Natural killer cell (primary cell): ENCODE measurements at regions not wholly inside any gene's neighbourhood (a gene's known extent, or its start where the extent isn't known, plus 50 kb on each side); places are given as distances from the start of the nearest gene placed in this dataset.

ENCODE experiments used
- ATAC-seq, 3 donors: fragments of 150-1000 bp in 2 of 3; fragments of 200-7000 bp in 1 of 3; cut with Tn5 transposase; 1 replicate in 1 of 3; 2 replicates in 2 of 3; pipeline ENCODE4 v1.10.0; 2021; ENCODE audit warnings: mild to moderate bottlenecking in 2 of 3, moderate library complexity in 2 of 3
- DNase-seq, 2 donors: peaks; one replicate each; pipeline versions ENCODE4 v3.0.0 to v3.0.0-alpha.2; 2013 to 2021; ENCODE audit warnings: mixed read lengths in 1 of 2
- H3K27ac ChIP-seq: one replicate; pipeline ENCODE4 v1.5.1; 2013; ENCODE audit warnings: mild to moderate bottlenecking, low read length
- H3K27me3 ChIP-seq: one replicate; pipeline ENCODE4 v1.6.1; 2013; ENCODE audit warnings: low read length; ENCODE audit not compliant: control insufficient read depth, insufficient read depth
- H3K36me3 ChIP-seq: one replicate; pipeline ENCODE4 v1.6.1; 2013; ENCODE audit warnings: low read length; ENCODE audit not compliant: control insufficient read depth, insufficient read depth
- H3K4me1 ChIP-seq: one replicate; pipeline ENCODE4 v1.6.1; 2013; ENCODE audit warnings: low read length; ENCODE audit not compliant: control insufficient read depth, insufficient read depth
- H3K4me3 ChIP-seq: one replicate; pipeline ENCODE4 v1.5.1; 2013; ENCODE audit warnings: low read length
- H3K9me3 ChIP-seq: one replicate; pipeline ENCODE4 v1.6.1; 2013; ENCODE audit warnings: low read length; ENCODE audit not compliant: control insufficient read depth, insufficient read depth
- H3K27ac Mint-ChIP-seq, 2 donors: one replicate each; pipeline ENCODE4 v1.8.0; 2022; ENCODE audit warnings: mild to moderate bottlenecking in 2 of 2, mixed read lengths in 2 of 2, moderate library complexity in 1 of 2
- H3K27me3 Mint-ChIP-seq, 2 donors: one replicate each; pipeline ENCODE4 v1.8.0; 2022; ENCODE audit warnings: low read depth in 2 of 2, mixed read lengths in 2 of 2
- H3K36me3 Mint-ChIP-seq: one replicate; pipeline ENCODE4 v1.8.0; 2022; ENCODE audit warnings: mixed read lengths
- H3K4me1 Mint-ChIP-seq, 2 donors: one replicate each; pipeline ENCODE4 v1.8.0; 2022; ENCODE audit warnings: mixed read lengths in 2 of 2
- H3K4me3 Mint-ChIP-seq: one replicate; pipeline ENCODE4 v1.8.0; 2022; ENCODE audit warnings: mild to moderate bottlenecking, moderate library complexity, mixed read lengths
- H3K9me3 Mint-ChIP-seq, 2 donors: one replicate each; pipeline ENCODE4 v1.8.0; 2022; ENCODE audit warnings: mixed read lengths in 2 of 2
- WGBS: methylation state at CpG from one replicate; pipeline ENCODE4 v1.1.7; 2013; ENCODE audit warnings: missing lambda C conversion rate; ENCODE audit not compliant: insufficient coverage; 5-methylcytosine and 5-hydroxymethylcytosine counted together
- intact Hi-C: fragments of 100-400 bp; cut with micrococcal nuclease; formaldehyde crosslinking; loops from one replicate; pipeline ENCODE4 v1.14.2; 2022
- TF ChIP-seq, protein P1 (sequence below): fragments of 200-600 bp; IDR thresholded peaks from one replicate; pipeline ENCODE4 v1.8.0; 2022; ENCODE audit warnings: antibody characterized with exemption

- H3K4me3 Mint-ChIP-seq, result no peak overlapping the region
- Histone ChIP-seq H3K27me3 (no peaks in the 10 kb centered on the region), H3K27ac (no peak overlapping the region), H3K4me1 (no peaks in the 10 kb centered on the region), H3K36me3 (no peaks in the 10 kb centered on the region), H3K4me3 (no peak overlapping the region), H3K9me3 (no peaks in the 10 kb centered on the region)
- peaks cover 0 to 3% of the 10 kb centered on the region in 2 donors for H3K27me3 Mint-ChIP-seq
- TF ChIP-seq, protein P1, sequence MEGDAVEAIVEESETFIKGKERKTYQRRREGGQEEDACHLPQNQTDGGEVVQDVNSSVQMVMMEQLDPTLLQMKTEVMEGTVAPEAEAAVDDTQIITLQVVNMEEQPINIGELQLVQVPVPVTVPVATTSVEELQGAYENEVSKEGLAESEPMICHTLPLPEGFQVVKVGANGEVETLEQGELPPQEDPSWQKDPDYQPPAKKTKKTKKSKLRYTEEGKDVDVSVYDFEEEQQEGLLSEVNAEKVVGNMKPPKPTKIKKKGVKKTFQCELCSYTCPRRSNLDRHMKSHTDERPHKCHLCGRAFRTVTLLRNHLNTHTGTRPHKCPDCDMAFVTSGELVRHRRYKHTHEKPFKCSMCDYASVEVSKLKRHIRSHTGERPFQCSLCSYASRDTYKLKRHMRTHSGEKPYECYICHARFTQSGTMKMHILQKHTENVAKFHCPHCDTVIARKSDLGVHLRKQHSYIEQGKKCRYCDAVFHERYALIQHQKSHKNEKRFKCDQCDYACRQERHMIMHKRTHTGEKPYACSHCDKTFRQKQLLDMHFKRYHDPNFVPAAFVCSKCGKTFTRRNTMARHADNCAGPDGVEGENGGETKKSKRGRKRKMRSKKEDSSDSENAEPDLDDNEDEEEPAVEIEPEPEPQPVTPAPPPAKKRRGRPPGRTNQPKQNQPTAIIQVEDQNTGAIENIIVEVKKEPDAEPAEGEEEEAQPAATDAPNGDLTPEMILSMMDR, result no peak
- H3K9me3 Mint-ChIP-seq, result peaks cover 0 to 3% of the 10 kb centered on the region in 2 donors
- no peak overlapping the region for H3K27ac Mint-ChIP-seq
- DNase-seq (no peak), ATAC-seq (no peak)
- H3K36me3 Mint-ChIP-seq, result no peaks in the 10 kb centered on the region
- peaks cover 0 to 7% of the 10 kb centered on the region in 2 donors for H3K4me1 Mint-ChIP-seq
- intact Hi-C loops, result no loop called here
- WGBS, result 85% methylated on average over 5 of the region's 6 CpGs
Measured at GRCh38 chr9:107699231-107699630, 209.7 kb upstream of the KLF4 start.

GRCh38 chr9:107698779-107699178 lies 209.2 kb upstream of the KLF4 start:
- no peaks in the 10 kb centered on the region for H3K4me1 ChIP-seq
- no peaks in the 10 kb centered on the region for H3K36me3 ChIP-seq
- no peak overlapping the region for H3K27ac ChIP-seq
- TF ChIP-seq, protein P1, result no peak
- intact Hi-C loops, result no loop called here
- no peak for ATAC-seq
- H3K4me3 ChIP-seq, result no peak overlapping the region
- Mint-ChIP-seq H3K27me3 (peaks cover 0 to 3% of the 10 kb centered on the region in 2 donors), H3K27ac (no peak overlapping the region), H3K9me3 (peaks cover 0 to 3% of the 10 kb centered on the region in 2 donors), H3K4me3 (no peak overlapping the region), H3K4me1 (peaks cover 0 to 7% of the 10 kb centered on the region in 2 donors), H3K36me3 (no peaks in the 10 kb centered on the region)
- no peak for DNase-seq
- no peaks in the 10 kb centered on the region for H3K27me3 ChIP-seq
- H3K9me3 ChIP-seq, result no peaks in the 10 kb centered on the region
- 88% methylated on average over 2 of the region's 4 CpGs for WGBS

DNA sequence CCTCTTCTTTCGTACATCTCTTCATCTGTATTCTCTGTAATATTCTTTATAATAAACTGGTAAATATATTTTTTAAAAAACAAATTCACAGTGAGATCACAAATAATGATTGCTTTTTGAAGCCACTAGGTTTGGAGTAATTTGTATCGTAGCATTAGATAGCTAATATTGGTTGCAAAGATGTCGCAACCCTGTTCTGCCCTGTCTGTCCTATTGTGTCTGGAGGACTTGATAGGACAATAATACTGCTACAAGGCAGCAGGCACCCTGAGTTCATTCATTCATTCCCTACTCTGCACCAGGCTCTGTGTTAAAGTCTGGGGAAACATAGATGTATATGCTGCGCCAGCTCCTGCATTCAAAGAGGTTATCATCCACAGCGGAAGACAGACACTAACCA lies 206.7 kb upstream of the KLF4 start:
- no peaks in the 10 kb centered on the region for H3K9me3 ChIP-seq

GRCh38 chr9:107694390-107694789 lies 204.8 kb upstream of the KLF4 start:
- intact Hi-C loops, result no loop called here
- no peaks in the 10 kb centered on the region for H3K4me1 Mint-ChIP-seq
- no peaks in the 10 kb centered on the region for H3K4me1 ChIP-seq
- H3K9me3 ChIP-seq, result no peaks in the 10 kb centered on the region
- DNase-seq (no peak), ATAC-seq (no peak)
- no peaks in the 10 kb centered on the region for H3K27me3 Mint-ChIP-seq
- no peaks in the 10 kb centered on the region for H3K36me3 ChIP-seq
- H3K36me3 Mint-ChIP-seq, result no peaks in the 10 kb centered on the region
- H3K4me3 ChIP-seq, result no peak overlapping the region
- no peak overlapping the region for H3K27ac ChIP-seq
- H3K9me3 Mint-ChIP-seq, result peaks cover 0 to 2% of the 10 kb centered on the region in 2 donors
- no peaks in the 10 kb centered on the region for H3K27me3 ChIP-seq
- H3K27ac Mint-ChIP-seq, result no peak overlapping the region
- TF ChIP-seq, protein P1, result no peak
- no peak overlapping the region for H3K4me3 Mint-ChIP-seq
- 60% methylated on average over 1 of the region's 1 CpG for WGBS

More for the DNA sequence above, 206.7 kb upstream of the KLF4 start:
- TF ChIP-seq, protein P1, result no peak
- Mint-ChIP-seq H3K27me3 (no peaks in the 10 kb centered on the region), H3K27ac (no peak overlapping the region), H3K9me3 (no peaks in the 10 kb centered on the region), H3K4me1 (peaks cover 0 to 7% of the 10 kb centered on the region in 2 donors), H3K36me3 (no peaks in the 10 kb centered on the region), H3K4me3 (no peak overlapping the region)
- Histone ChIP-seq H3K36me3 (no peaks in the 10 kb centered on the region), H3K4me1 (no peaks in the 10 kb centered on the region), H3K27ac (no peak overlapping the region), H3K4me3 (no peak overlapping the region), H3K27me3 (no peaks in the 10 kb centered on the region)
- ATAC-seq (no peak), DNase-seq (no peak)
- intact Hi-C loops, result no loop called here
- 91% methylated on average over 4 of the region's 5 CpGs for whole genome bisulfite sequencing
